Panc1 (cell line): ENCODE measurements at regions not wholly inside any gene's neighbourhood (a gene's known extent, or its start where the extent isn't known, plus 50 kb on each side); places are given as distances from the start of the nearest gene placed in this dataset.

Source experiments
- CTCF ChIP-seq: fragments of 450-650 bp; IDR thresholded peaks from 2 replicates; pipeline ENCODE4 v1.5.1; 2017; ENCODE audit warnings: mild to moderate bottlenecking
- POLR2AphosphoS5 ChIP-seq: IDR thresholded peaks from 2 replicates; pipeline ENCODE4 v1.6.1; 2012; ENCODE audit warnings: mild to moderate bottlenecking, low read depth, low read length, moderate library complexity
- REST ChIP-seq, 2 experiments: IDR thresholded peaks; 2 replicates each; pipeline ENCODE4 v1.6.1; 2011 to 2012; ENCODE audit warnings: low read depth in 2 of 2, control low read depth in 1 of 2, low read length in 1 of 2, mild to moderate bottlenecking in 1 of 2, moderate library complexity in 1 of 2; ENCODE audit not compliant: insufficient read depth in 1 of 2
- SIN3A ChIP-seq: IDR thresholded peaks from 2 replicates; pipeline ENCODE4 v1.6.1; 2012; ENCODE audit warnings: low read depth, mild to moderate bottlenecking, low read length, moderate library complexity, borderline replicate concordance; ENCODE audit not compliant: insufficient read depth
- TCF7L2 ChIP-seq: IDR thresholded peaks from 2 replicates; pipeline ENCODE4 v1.6.1; 2011; ENCODE audit warnings: mild to moderate bottlenecking, low read depth, low read length, inconsistent platforms

GRCh38 chr18:78558101-78558810, 421.4 kb upstream of the SALL3 start:
- TF ChIP-seq CTCF, result no peak
- TF ChIP-seq POLR2AphosphoS5, result no peak
- TF ChIP-seq REST (IDR thresholded peaks at IDR 0.05; ENCODE audit: insufficient read depth in 1 of 2, low read depth in 2 of 2, low read length in 1 of 2), result no peak
- no peak for TF ChIP-seq SIN3A
- TF ChIP-seq TCF7L2, result no peak
